PC-3 (cell line): ENCODE measurements at regions not wholly inside any gene's neighbourhood (a gene's known extent, or its start where the extent isn't known, plus 50 kb on each side); places are given as distances from the start of the nearest gene placed in this dataset.

Source experiments
- ATAC-seq: fragments of 200-7000 bp; cut with Tn5 transposase; 2 replicates; pipeline ENCODE4 v1.9.1; 2020; ENCODE audit warnings: mild to moderate bottlenecking, moderate library complexity
- BruUV-seq: library from RNA; stranded (reverse); fragments of 400-500 nt; replicated peaks from 2 replicates; lab custom pipeline; 2021; lab: Mats Ljungman, UMichigan
- CTCF ChIA-PET: fragments of 300-600 bp; sonication (Branson Sonifier 250); formaldehyde crosslinking; loops from one replicate; lab custom pipeline; 2022; ENCODE audit warnings: antibody characterized with exemption; lab: Charles Lee
- POLR2A ChIA-PET: fragments of 300-600 bp; sonication (Branson Sonifier 250); formaldehyde crosslinking; loops from one replicate; lab custom pipeline; 2022; ENCODE audit warnings: antibody characterized with exemption; ENCODE audit not compliant: unreplicated experiment; lab: Charles Lee
- DNase-seq: peaks from one replicate; pipeline ENCODE4 v3.0.0-alpha.2; 2015
- H2AFZ ChIP-seq: fragments of 300-600 bp; sonication (generic); 2 replicates; pipeline ENCODE4 v1.6.0; 2016; ENCODE audit warnings: antibody characterized with exemption, low read length
- H3F3A ChIP-seq: fragments of 300-600 bp; sonication (generic); one replicate; pipeline ENCODE4 v1.6.0; 2017; ENCODE audit warnings: antibody characterized with exemption, low read length, control low read depth, mild to moderate bottlenecking; ENCODE audit not compliant: unreplicated experiment
- H3K27ac ChIP-seq: fragments of 300-600 bp; sonication (generic); 2 replicates; pipeline ENCODE4 v1.5.1; 2016; ENCODE audit warnings: mild to moderate bottlenecking, low read length
- H3K27me3 ChIP-seq: fragments of 300-600 bp; sonication (generic); 2 replicates; pipeline ENCODE4 v1.6.1; 2016; ENCODE audit warnings: low read length, mixed read lengths
- H3K36me3 ChIP-seq: fragments of 300-600 bp; sonication (generic); 2 replicates; pipeline ENCODE4 v1.6.1; 2016; ENCODE audit warnings: low read depth, mixed run types, low read length, mixed read lengths
- H3K4me1 ChIP-seq: fragments of 300-600 bp; sonication (generic); 2 replicates; pipeline ENCODE4 v1.5.1; 2016; ENCODE audit warnings: low read length; ENCODE audit not compliant: insufficient read depth
- H3K4me2 ChIP-seq: fragments of 300-600 bp; sonication (generic); 2 replicates; pipeline ENCODE4 v1.6.0; 2016; ENCODE audit warnings: low read length
- H3K4me3 ChIP-seq: fragments of 300-600 bp; sonication (generic); 2 replicates; pipeline ENCODE4 v1.5.1; 2016; ENCODE audit warnings: mild to moderate bottlenecking, low read length, mixed read lengths
- H3K79me2 ChIP-seq: fragments of 300-600 bp; sonication (generic); 2 replicates; pipeline ENCODE4 v1.6.1; 2017; ENCODE audit warnings: low read length, mixed read lengths
- H3K9ac ChIP-seq: fragments of 300-600 bp; sonication (generic); 2 replicates; pipeline ENCODE4 v1.6.0; 2016; ENCODE audit warnings: mild to moderate bottlenecking, low read length
- H3K9me2 ChIP-seq: fragments of 300-600 bp; sonication (generic); replicated peaks from 2 replicates; pipeline ENCODE4 v1.6.1; 2016; ENCODE audit warnings: mixed run types, low read length, mixed read lengths
- H3K9me3 ChIP-seq: fragments of 300-600 bp; sonication (generic); 2 replicates; pipeline ENCODE4 v1.6.1; 2016; ENCODE audit warnings: low read length, mixed read lengths
- H4K20me1 ChIP-seq: fragments of 300-600 bp; sonication (generic); 2 replicates; pipeline ENCODE4 v1.6.1; 2016; ENCODE audit warnings: low read length, mixed read lengths
- EZH2 ChIP-seq: fragments of 300-600 bp; sonication (generic); IDR thresholded peaks from one replicate; pipeline ENCODE4 v1.6.1; 2017; ENCODE audit warnings: antibody characterized with exemption, mild to moderate bottlenecking, low read length; ENCODE audit not compliant: unreplicated experiment
- EZH2phosphoT487 ChIP-seq: fragments of 300-600 bp; sonication (generic); IDR thresholded peaks from 2 replicates; pipeline ENCODE4 v1.6.1; 2018; ENCODE audit warnings: mild to moderate bottlenecking, antibody characterized with exemption, low read length, borderline replicate concordance
- intact Hi-C: fragments of 100-400 bp; cut with micrococcal nuclease; formaldehyde crosslinking; loops from 2 replicates; pipeline ENCODE4 v1.9.0; 2023
- TF ChIP-seq, protein P1 (sequence below): fragments of 300-600 bp; sonication (generic); conservative IDR thresholded peaks from 2 replicates; pipeline ENCODE4 v1.5.1; 2017; ENCODE audit warnings: antibody characterized with exemption, low read depth, mild to moderate bottlenecking, low read length

DNA sequence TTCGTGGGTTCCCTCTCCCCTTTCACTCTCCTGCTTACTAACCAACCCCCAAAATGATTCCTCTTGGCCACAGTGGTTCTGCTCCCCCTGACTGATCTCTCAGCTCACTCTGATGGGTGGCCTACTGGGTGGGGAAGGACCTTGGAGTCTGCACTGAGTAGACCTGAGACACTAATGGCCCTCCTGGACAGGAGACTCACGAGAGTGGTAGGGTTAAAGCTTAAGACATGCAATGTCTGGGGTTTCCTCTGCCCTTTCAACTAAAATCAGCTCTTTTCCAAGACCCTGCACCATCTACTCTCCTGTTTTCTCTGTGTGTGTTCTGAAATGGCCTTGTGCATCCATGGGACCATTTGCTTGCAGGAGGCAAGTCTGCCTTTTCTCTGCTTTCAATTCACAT is 631.4 kb downstream of the ACTR3B start:
- Histone ChIP-seq H3K4me2 (no peak overlapping the region), H3K27ac (no peak overlapping the region), H3F3A (no peaks in the 10 kb centered on the region), H4K20me1 (no peaks in the 10 kb centered on the region), H3K9ac (no peak overlapping the region), H2AFZ (no peak overlapping the region), H3K4me1 (no peaks in the 10 kb centered on the region), H3K79me2 (no peaks in the 10 kb centered on the region), H3K4me3 (no peak overlapping the region), H3K9me2 (no peaks in the 10 kb centered on the region), H3K27me3 (no peaks in the 10 kb centered on the region), H3K36me3 (no peaks in the 10 kb centered on the region; the same call in 1 of the 2 replicates), H3K9me3 (0 out of 2 replicates have a peak, but pooled peaks cover 16% of the 10 kb centered on the region)
- POLR2A ChIA-PET = no interaction called here
- CTCF ChIA-PET = no interaction called here
- DNase-seq (no peak), ATAC-seq (no peak)
- no peak for TF ChIP-seq EZH2phosphoT487
- TF ChIP-seq, protein P1, sequence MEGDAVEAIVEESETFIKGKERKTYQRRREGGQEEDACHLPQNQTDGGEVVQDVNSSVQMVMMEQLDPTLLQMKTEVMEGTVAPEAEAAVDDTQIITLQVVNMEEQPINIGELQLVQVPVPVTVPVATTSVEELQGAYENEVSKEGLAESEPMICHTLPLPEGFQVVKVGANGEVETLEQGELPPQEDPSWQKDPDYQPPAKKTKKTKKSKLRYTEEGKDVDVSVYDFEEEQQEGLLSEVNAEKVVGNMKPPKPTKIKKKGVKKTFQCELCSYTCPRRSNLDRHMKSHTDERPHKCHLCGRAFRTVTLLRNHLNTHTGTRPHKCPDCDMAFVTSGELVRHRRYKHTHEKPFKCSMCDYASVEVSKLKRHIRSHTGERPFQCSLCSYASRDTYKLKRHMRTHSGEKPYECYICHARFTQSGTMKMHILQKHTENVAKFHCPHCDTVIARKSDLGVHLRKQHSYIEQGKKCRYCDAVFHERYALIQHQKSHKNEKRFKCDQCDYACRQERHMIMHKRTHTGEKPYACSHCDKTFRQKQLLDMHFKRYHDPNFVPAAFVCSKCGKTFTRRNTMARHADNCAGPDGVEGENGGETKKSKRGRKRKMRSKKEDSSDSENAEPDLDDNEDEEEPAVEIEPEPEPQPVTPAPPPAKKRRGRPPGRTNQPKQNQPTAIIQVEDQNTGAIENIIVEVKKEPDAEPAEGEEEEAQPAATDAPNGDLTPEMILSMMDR = no peak
- TF ChIP-seq EZH2 = no peak
- no TSS peak for BruUV-seq
- intact Hi-C loops = no loop called here

DNA sequence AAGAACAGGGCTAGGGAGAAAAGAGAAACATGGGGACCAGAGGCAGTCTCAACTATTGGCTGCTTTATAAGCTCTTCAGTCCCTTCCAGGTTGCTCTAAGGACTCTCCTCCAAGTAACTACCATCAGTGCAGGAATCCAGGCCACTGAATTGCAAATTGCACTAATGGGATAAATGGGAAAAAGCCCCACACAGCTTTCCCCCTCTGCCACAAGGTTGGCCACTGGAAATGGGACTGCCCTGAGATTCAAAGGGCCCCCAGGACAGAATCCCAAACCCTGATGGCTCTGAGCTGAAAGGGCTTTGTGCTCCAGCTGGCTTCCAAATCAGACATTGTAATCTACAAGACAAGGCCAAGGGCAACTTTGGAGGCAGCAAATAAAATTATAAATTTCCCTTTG is 633.2 kb downstream of the ACTR3B start:
- no TSS peak for BruUV-seq
- H3K4me2 ChIP-seq = no peak overlapping the region
- intact Hi-C loops = no loop called here
- no peak for TF ChIP-seq EZH2phosphoT487
- TF ChIP-seq, protein P1 = no peak
- no peak for TF ChIP-seq EZH2
- H3K79me2 ChIP-seq = no peaks in the 10 kb centered on the region
- 0 out of 2 replicates have a peak, but pooled peaks cover 16% of the 10 kb centered on the region for H3K9me3 ChIP-seq
- no peak overlapping the region for H3K4me3 ChIP-seq
- no peak overlapping the region for H3K27ac ChIP-seq
- ChIA-PET CTCF (no interaction called here), POLR2A (no interaction called here)
- no peak for DNase-seq
- no peaks in the 10 kb centered on the region for H3F3A ChIP-seq
- H3K4me1 ChIP-seq = no peaks in the 10 kb centered on the region
- H3K27me3 ChIP-seq = no peaks in the 10 kb centered on the region
- no peak overlapping the region for H3K9ac ChIP-seq
- H4K20me1 ChIP-seq = no peaks in the 10 kb centered on the region
- H2AFZ ChIP-seq = no peak overlapping the region
- no peak for ATAC-seq
- H3K36me3 ChIP-seq = no peaks in the 10 kb centered on the region; the same call in 1 of the 2 replicates
- H3K9me2 ChIP-seq = no peaks in the 10 kb centered on the region

DNA sequence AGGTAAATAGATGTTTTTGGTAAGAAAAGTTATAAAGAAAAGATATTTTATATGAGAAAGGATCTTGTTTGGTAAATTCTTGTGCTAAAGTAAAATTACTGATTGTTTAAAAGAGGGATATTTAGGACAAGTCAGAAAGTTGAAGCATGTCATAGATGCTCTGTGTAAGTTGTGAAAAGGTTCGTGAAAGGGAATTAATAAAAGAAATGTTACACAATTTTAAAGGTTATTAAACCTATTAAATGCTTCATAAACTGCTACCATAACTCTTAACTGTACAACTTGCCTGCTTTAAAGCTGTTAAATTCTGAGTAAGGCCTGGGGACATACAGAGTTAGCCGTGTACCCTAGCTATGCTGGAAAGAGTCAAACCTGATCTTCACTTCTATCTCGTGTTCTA is 634.1 kb downstream of the ACTR3B start:
- Histone ChIP-seq H3K9me2 (no peaks in the 10 kb centered on the region), H3K27ac (no peak overlapping the region), H3K79me2 (no peaks in the 10 kb centered on the region), H3K4me1 (no peaks in the 10 kb centered on the region), H3K36me3 (no peaks in the 10 kb centered on the region; the same call in 1 of the 2 replicates), H4K20me1 (no peaks in the 10 kb centered on the region), H3K9ac (no peak overlapping the region), H2AFZ (no peak overlapping the region), H3K9me3 (0 out of 2 replicates have a peak, but pooled peaks cover 16% of the 10 kb centered on the region), H3K4me3 (no peak overlapping the region), H3F3A (no peaks in the 10 kb centered on the region), H3K27me3 (no peaks in the 10 kb centered on the region), H3K4me2 (no peak overlapping the region)
- ChIA-PET POLR2A (no interaction called here), CTCF (no interaction called here)
- TF ChIP-seq, protein P1 = no peak
- no peak for TF ChIP-seq EZH2phosphoT487
- no peak for TF ChIP-seq EZH2
- DNase-seq (no peak), ATAC-seq (no peak)
- no TSS peak for BruUV-seq
- intact Hi-C loops = no loop called here
